WTC11 (cell line): ENCODE measurements at regions not wholly inside any gene's neighbourhood (a gene's known extent, or its start where the extent isn't known, plus 50 kb on each side); places are given as distances from the start of the nearest gene placed in this dataset.

ENCODE experiments used
- CREB1 ChIP-seq: sonication (generic); formaldehyde crosslinking; IDR thresholded peaks from 2 replicates; pipeline ENCODE4 v1.8.0; 2023; ENCODE audit warnings: mild to moderate bottlenecking, missing genetic modification reagents
- FOXP1 ChIP-seq: sonication (generic); formaldehyde crosslinking; IDR thresholded peaks from 2 replicates; pipeline ENCODE4 v1.8.0; 2022; ENCODE audit warnings: missing genetic modification reagents, mild to moderate bottlenecking, moderate library complexity, borderline replicate concordance
- GTF2I ChIP-seq: fragments of 250-450 bp; sonication (Bioruptor Pico); conservative IDR thresholded peaks from 2 replicates; pipeline ENCODE4 v1.4.0; 2021; ENCODE audit warnings: mild to moderate bottlenecking
- TEAD4 ChIP-seq: sonication (generic); formaldehyde crosslinking; IDR thresholded peaks from 2 replicates; pipeline ENCODE4 v1.8.0; 2022; ENCODE audit warnings: mild to moderate bottlenecking, missing genetic modification reagents
- ZNF232 ChIP-seq: sonication (generic); formaldehyde crosslinking; IDR thresholded peaks from 2 replicates; pipeline ENCODE4 v1.8.0; 2022; ENCODE audit warnings: mild to moderate bottlenecking, missing genetic modification reagents
- ZNF263 ChIP-seq: sonication (generic); formaldehyde crosslinking; IDR thresholded peaks from 2 replicates; pipeline ENCODE4 v1.8.1; 2022; ENCODE audit warnings: low read depth, mild to moderate bottlenecking, moderate library complexity, missing genetic modification reagents
- ZNF671 ChIP-seq: fragments of 250-450 bp; sonication (Bioruptor Pico); IDR thresholded peaks from 2 replicates; pipeline ENCODE4 v1.8.0; 2021; ENCODE audit warnings: mild to moderate bottlenecking
- TF ChIP-seq, protein P1 (sequence below): fragments of 200-600 bp; IDR thresholded peaks from 2 replicates; pipeline ENCODE4 v1.8.0; 2022; ENCODE audit warnings: antibody characterized with exemption
- TF ChIP-seq, protein P2 (sequence below): sonication (generic); formaldehyde crosslinking; IDR thresholded peaks from 2 replicates; pipeline ENCODE4 v1.8.0; 2022; ENCODE audit warnings: mild to moderate bottlenecking, missing genetic modification reagents

DNA sequence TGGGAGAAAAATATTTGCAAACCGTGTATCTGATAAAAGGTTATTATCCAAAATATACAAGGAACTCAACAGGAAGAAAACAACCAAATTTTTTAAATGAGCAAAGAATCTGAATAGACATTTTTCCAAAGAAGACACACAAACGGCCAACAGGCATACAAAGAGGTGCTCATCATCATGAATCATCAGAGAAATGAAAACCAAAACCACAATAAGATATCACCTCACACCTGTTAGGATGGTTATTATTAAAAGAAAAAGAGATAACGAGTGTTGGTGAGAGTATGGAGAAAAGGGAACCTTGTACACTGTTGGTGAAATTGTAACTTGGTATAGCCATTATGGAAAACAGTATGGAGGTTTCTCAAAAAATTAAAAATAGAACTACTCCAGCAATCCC is 463.3 kb downstream of the IRS1 start:
- TF ChIP-seq FOXP1 (CRISPR knock-in tag) (no peak), ZNF263 (CRISPR knock-in tag) (no peak), ZNF671 (CRISPR knock-in tag) (no peak), TEAD4 (no peak), GTF2I (no peak), ZNF232 (CRISPR knock-in tag) (no peak), CREB1 (CRISPR knock-in tag) (no peak)
- TF ChIP-seq, protein P1, sequence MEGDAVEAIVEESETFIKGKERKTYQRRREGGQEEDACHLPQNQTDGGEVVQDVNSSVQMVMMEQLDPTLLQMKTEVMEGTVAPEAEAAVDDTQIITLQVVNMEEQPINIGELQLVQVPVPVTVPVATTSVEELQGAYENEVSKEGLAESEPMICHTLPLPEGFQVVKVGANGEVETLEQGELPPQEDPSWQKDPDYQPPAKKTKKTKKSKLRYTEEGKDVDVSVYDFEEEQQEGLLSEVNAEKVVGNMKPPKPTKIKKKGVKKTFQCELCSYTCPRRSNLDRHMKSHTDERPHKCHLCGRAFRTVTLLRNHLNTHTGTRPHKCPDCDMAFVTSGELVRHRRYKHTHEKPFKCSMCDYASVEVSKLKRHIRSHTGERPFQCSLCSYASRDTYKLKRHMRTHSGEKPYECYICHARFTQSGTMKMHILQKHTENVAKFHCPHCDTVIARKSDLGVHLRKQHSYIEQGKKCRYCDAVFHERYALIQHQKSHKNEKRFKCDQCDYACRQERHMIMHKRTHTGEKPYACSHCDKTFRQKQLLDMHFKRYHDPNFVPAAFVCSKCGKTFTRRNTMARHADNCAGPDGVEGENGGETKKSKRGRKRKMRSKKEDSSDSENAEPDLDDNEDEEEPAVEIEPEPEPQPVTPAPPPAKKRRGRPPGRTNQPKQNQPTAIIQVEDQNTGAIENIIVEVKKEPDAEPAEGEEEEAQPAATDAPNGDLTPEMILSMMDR, result no peak
- TF ChIP-seq, protein P2, sequence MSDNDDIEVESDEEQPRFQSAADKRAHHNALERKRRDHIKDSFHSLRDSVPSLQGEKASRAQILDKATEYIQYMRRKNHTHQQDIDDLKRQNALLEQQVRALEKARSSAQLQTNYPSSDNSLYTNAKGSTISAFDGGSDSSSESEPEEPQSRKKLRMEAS (CRISPR knock-in tag), result no peak
